ENCODE measurements at regions not wholly inside any gene's neighbourhood (a gene's known extent, or its start where the extent isn't known, plus 50 kb on each side); places are given as distances from the start of the nearest gene placed in this dataset.

GRCh38 chr7:156198277-156198676 is 386.0 kb upstream of the SHH start:
- in situ Hi-C loops (cut with HindIII; ENCODE audit: low sequenced_read_pairs): no loop called here

GRCh38 chr7:156196649-156197048 is 384.4 kb upstream of the SHH start:
- in situ Hi-C loops (cut with HindIII; ENCODE audit: low sequenced_read_pairs): no loop called here

- in situ Hi-C loops (cut with HindIII; ENCODE audit: low sequenced_read_pairs): no loop called here
These were observed 383.0 kb upstream of the SHH start for GRCh38 chr7:156195276-156195675.

GRCh38 chr7:156194813-156195212 is 382.6 kb upstream of the SHH start:
- in situ Hi-C loops (cut with HindIII; ENCODE audit: low sequenced_read_pairs): no loop called here

GRCh38 chr7:156192921-156193320 is 380.7 kb upstream of the SHH start:
- in situ Hi-C loops (cut with HindIII; ENCODE audit: low sequenced_read_pairs): no loop called here

- in situ Hi-C loops (cut with HindIII; ENCODE audit: low sequenced_read_pairs): no loop called here
These were observed 378.8 kb upstream of the SHH start for GRCh38 chr7:156191090-156191489.

GRCh38 chr7:156185076-156185475 is 372.8 kb upstream of the SHH start:
- in situ Hi-C loops (cut with HindIII; ENCODE audit: low sequenced_read_pairs): no loop called here

GRCh38 chr7:156184164-156184563 is 371.9 kb upstream of the SHH start:
- in situ Hi-C loops (cut with HindIII; ENCODE audit: low sequenced_read_pairs): no loop called here

- in situ Hi-C loops (cut with HindIII; ENCODE audit: low sequenced_read_pairs): no loop called here
These were observed 368.4 kb upstream of the SHH start for GRCh38 chr7:156180451-156181229.

GRCh38 chr7:156179872-156180390 is 367.7 kb upstream of the SHH start:
- in situ Hi-C loops (cut with HindIII; ENCODE audit: low sequenced_read_pairs): no loop called here

GRCh38 chr7:156178857-156179256 is 366.6 kb upstream of the SHH start:
- in situ Hi-C loops (cut with HindIII; ENCODE audit: low sequenced_read_pairs): no loop called here

- in situ Hi-C loops (cut with HindIII; ENCODE audit: low sequenced_read_pairs): no loop called here
These were observed 366.0 kb upstream of the SHH start for GRCh38 chr7:156178214-156178613.

GRCh38 chr7:156177422-156178055 is 365.3 kb upstream of the SHH start:
- in situ Hi-C loops (cut with HindIII; ENCODE audit: low sequenced_read_pairs): no loop called here

GRCh38 chr7:156176039-156176438 is 363.8 kb upstream of the SHH start:
- in situ Hi-C loops (cut with HindIII; ENCODE audit: low sequenced_read_pairs): no loop called here

GRCh38 chr7:156175003-156175402 is 362.7 kb upstream of the SHH start:
- in situ Hi-C loops (cut with HindIII; ENCODE audit: low sequenced_read_pairs): no loop called here

- in situ Hi-C loops (cut with HindIII; ENCODE audit: low sequenced_read_pairs): no loop called here
These were observed 362.2 kb upstream of the SHH start for GRCh38 chr7:156174428-156174827.

GRCh38 chr7:156173748-156174353 is 361.6 kb upstream of the SHH start:
- in situ Hi-C loops (cut with HindIII; ENCODE audit: low sequenced_read_pairs): no loop called here

- in situ Hi-C loops (cut with HindIII; ENCODE audit: low sequenced_read_pairs): no loop called here
These were observed 361.1 kb upstream of the SHH start for GRCh38 chr7:156173346-156173745.

GRCh38 chr7:156172638-156173037 is 360.4 kb upstream of the SHH start:
- in situ Hi-C loops (cut with HindIII; ENCODE audit: low sequenced_read_pairs): no loop called here

- in situ Hi-C loops (cut with HindIII; ENCODE audit: low sequenced_read_pairs): no loop called here
These were observed 357.5 kb upstream of the SHH start for GRCh38 chr7:156169474-156170370.

GRCh38 chr7:156168434-156168833 is 356.2 kb upstream of the SHH start:
- in situ Hi-C loops (cut with HindIII; ENCODE audit: low sequenced_read_pairs): no loop called here

Measured in DLD1 (cell line).